HAP-1 (cell line): ENCODE measurements at regions not wholly inside any gene's neighbourhood (a gene's known extent, or its start where the extent isn't known, plus 50 kb on each side); places are given as distances from the start of the nearest gene placed in this dataset.

Source experiments
- DNase-seq, 2 experiments: peaks; one replicate each; pipeline ENCODE4 v3.0.0-alpha.2; 2016 to 2020; ENCODE audit warnings: low spot score in 2 of 2
- H3K27me3 ChIP-seq: fragments of 250-450 bp; sonication (Bioruptor Pico); 2 replicates; pipeline ENCODE4 v1.5.1; 2020; ENCODE audit warnings: low read depth, mild to moderate bottlenecking, moderate library complexity
- H3K36me3 ChIP-seq: fragments of 250-450 bp; sonication (Bioruptor Pico); replicated peaks from 2 replicates; pipeline ENCODE4 v1.5.1; 2020; ENCODE audit warnings: mild to moderate bottlenecking
- H3K4me1 ChIP-seq: fragments of 250-450 bp; sonication (Bioruptor Pico); 2 replicates; pipeline ENCODE4 v1.5.1; 2020; ENCODE audit warnings: mild to moderate bottlenecking
- H3K4me3 ChIP-seq: fragments of 250-450 bp; sonication (Bioruptor Pico); 2 replicates; pipeline ENCODE4 v1.5.1; 2020; ENCODE audit warnings: mild to moderate bottlenecking, moderate library complexity
- H3K9me3 ChIP-seq: fragments of 250-450 bp; sonication (Bioruptor Pico); 2 replicates; pipeline ENCODE4 v1.5.1; 2020; ENCODE audit warnings: mild to moderate bottlenecking, moderate library complexity
- in situ Hi-C: fragments of 300-500 bp; cut with MboI; formaldehyde crosslinking; loops from 3 replicates; pipeline ENCODE4 v1.14.3; 2020; ENCODE audit warnings: low sequenced_read_pairs, inconsistent platforms, mixed read lengths

GRCh38 chr5:60230456-60230855 is 336.9 kb upstream of the PDE4D start:
- in situ Hi-C loops, result no loop called here
- DNase-seq, result no peak
- Histone ChIP-seq H3K36me3 (no peaks in the 10 kb centered on the region), H3K4me1 (no peaks in the 10 kb centered on the region), H3K27me3 (no peaks in the 10 kb centered on the region), H3K9me3 (no peaks in the 10 kb centered on the region), H3K4me3 (no peak overlapping the region)

GRCh38 chr5:60229691-60230185 is 336.2 kb upstream of the PDE4D start:
- no peak for DNase-seq
- H3K9me3 ChIP-seq, result no peaks in the 10 kb centered on the region
- in situ Hi-C loops, result no loop called here
- no peak overlapping the region for H3K4me3 ChIP-seq
- no peaks in the 10 kb centered on the region for H3K4me1 ChIP-seq
- H3K36me3 ChIP-seq, result no peaks in the 10 kb centered on the region
- no peaks in the 10 kb centered on the region for H3K27me3 ChIP-seq

- Histone ChIP-seq H3K4me3 (no peak overlapping the region), H3K9me3 (no peaks in the 10 kb centered on the region), H3K4me1 (no peaks in the 10 kb centered on the region), H3K36me3 (no peaks in the 10 kb centered on the region), H3K27me3 (no peaks in the 10 kb centered on the region)
- in situ Hi-C loops, result no loop called here
- DNase-seq, result no peak
Measured at GRCh38 chr5:60228676-60229075, 335.1 kb upstream of the PDE4D start.

- no peaks in the 10 kb centered on the region for H3K9me3 ChIP-seq
- in situ Hi-C loops, result no loop called here
- H3K4me3 ChIP-seq, result no peak overlapping the region
- DNase-seq, result no peak
- H3K4me1 ChIP-seq, result no peaks in the 10 kb centered on the region
- H3K27me3 ChIP-seq, result no peaks in the 10 kb centered on the region
- H3K36me3 ChIP-seq, result no peaks in the 10 kb centered on the region
Measured at GRCh38 chr5:60226128-60226527, 332.6 kb upstream of the PDE4D start.

- in situ Hi-C loops, result no loop called here
Measured at GRCh38 chr5:60223342-60223741, 329.8 kb upstream of the PDE4D start.

GRCh38 chr5:60219921-60220320 is 326.4 kb upstream of the PDE4D start:
- H3K4me1 ChIP-seq, result no peaks in the 10 kb centered on the region
- H3K36me3 ChIP-seq, result no peaks in the 10 kb centered on the region
- no peak for DNase-seq
- no peak overlapping the region for H3K4me3 ChIP-seq
- H3K27me3 ChIP-seq, result no peaks in the 10 kb centered on the region
- in situ Hi-C loops, result no loop called here
- H3K9me3 ChIP-seq, result no peaks in the 10 kb centered on the region

More at GRCh38 chr5:60223342-60223741, 329.8 kb upstream of the PDE4D start:
- Histone ChIP-seq H3K4me1 (no peaks in the 10 kb centered on the region), H3K4me3 (no peak overlapping the region), H3K9me3 (no peaks in the 10 kb centered on the region), H3K36me3 (no peaks in the 10 kb centered on the region), H3K27me3 (no peaks in the 10 kb centered on the region)
- no peak for DNase-seq

- Histone ChIP-seq H3K36me3 (no peaks in the 10 kb centered on the region), H3K9me3 (no peaks in the 10 kb centered on the region), H3K4me1 (no peaks in the 10 kb centered on the region), H3K27me3 (no peaks in the 10 kb centered on the region), H3K4me3 (no peak overlapping the region)
- no peak for DNase-seq
- in situ Hi-C loops, result no loop called here
Measured at GRCh38 chr5:60210810-60211209, 317.3 kb upstream of the PDE4D start.

GRCh38 chr5:60209146-60209840 is 315.8 kb upstream of the PDE4D start:
- in situ Hi-C loops, result no loop called here
- H3K27me3 ChIP-seq, result no peaks in the 10 kb centered on the region
- no peaks in the 10 kb centered on the region for H3K36me3 ChIP-seq
- H3K9me3 ChIP-seq, result no peaks in the 10 kb centered on the region
- H3K4me1 ChIP-seq, result no peaks in the 10 kb centered on the region
- H3K4me3 ChIP-seq, result no peak overlapping the region
- no peak for DNase-seq

- in situ Hi-C loops, result no loop called here
- no peaks in the 10 kb centered on the region for H3K36me3 ChIP-seq
- H3K9me3 ChIP-seq, result no peaks in the 10 kb centered on the region
- no peak overlapping the region for H3K4me3 ChIP-seq
- H3K4me1 ChIP-seq, result no peaks in the 10 kb centered on the region
- H3K27me3 ChIP-seq, result no peaks in the 10 kb centered on the region
- DNase-seq, result no peak
Measured at GRCh38 chr5:60208716-60209115, 315.2 kb upstream of the PDE4D start.

- no peak overlapping the region for H3K4me3 ChIP-seq
- no peaks in the 10 kb centered on the region for H3K27me3 ChIP-seq
- no peaks in the 10 kb centered on the region for H3K9me3 ChIP-seq
- in situ Hi-C loops, result no loop called here
- no peaks in the 10 kb centered on the region for H3K4me1 ChIP-seq
- DNase-seq, result no peak
- H3K36me3 ChIP-seq, result no peaks in the 10 kb centered on the region
Measured at GRCh38 chr5:60207040-60207439, 313.5 kb upstream of the PDE4D start.

GRCh38 chr5:60206234-60206633 is 312.7 kb upstream of the PDE4D start:
- no peaks in the 10 kb centered on the region for H3K27me3 ChIP-seq
- H3K4me3 ChIP-seq, result no peak overlapping the region
- no peaks in the 10 kb centered on the region for H3K9me3 ChIP-seq
- in situ Hi-C loops, result no loop called here
- no peaks in the 10 kb centered on the region for H3K36me3 ChIP-seq
- H3K4me1 ChIP-seq, result no peaks in the 10 kb centered on the region
- no peak for DNase-seq

- Histone ChIP-seq H3K36me3 (no peaks in the 10 kb centered on the region), H3K27me3 (no peaks in the 10 kb centered on the region), H3K4me1 (no peaks in the 10 kb centered on the region), H3K4me3 (no peak overlapping the region), H3K9me3 (no peaks in the 10 kb centered on the region)
- DNase-seq, result no peak
- in situ Hi-C loops, result no loop called here
Measured at GRCh38 chr5:60205071-60205470, 311.5 kb upstream of the PDE4D start.

GRCh38 chr5:60196385-60197113 is 303.0 kb upstream of the PDE4D start:
- H3K4me3 ChIP-seq, result no peak overlapping the region
- in situ Hi-C loops, result no loop called here
- DNase-seq, result no peak

GRCh38 chr5:60195551-60195950 is 302.0 kb upstream of the PDE4D start:
- in situ Hi-C loops, result no loop called here
- no peaks in the 10 kb centered on the region for H3K9me3 ChIP-seq
- H3K4me1 ChIP-seq, result no peaks in the 10 kb centered on the region

More at GRCh38 chr5:60196385-60197113, 303.0 kb upstream of the PDE4D start:
- H3K4me1 ChIP-seq, result no peaks in the 10 kb centered on the region
- H3K36me3 ChIP-seq, result no peaks in the 10 kb centered on the region
- H3K27me3 ChIP-seq, result no peaks in the 10 kb centered on the region
- H3K9me3 ChIP-seq, result no peaks in the 10 kb centered on the region

More at GRCh38 chr5:60195551-60195950, 302.0 kb upstream of the PDE4D start:
- no peak overlapping the region for H3K4me3 ChIP-seq
- no peaks in the 10 kb centered on the region for H3K27me3 ChIP-seq
- H3K36me3 ChIP-seq, result no peaks in the 10 kb centered on the region
- DNase-seq, result no peak
